HG03439 (cell line): ENCODE measurements at regions not wholly inside any gene's neighbourhood (a gene's known extent, or its start where the extent isn't known, plus 50 kb on each side); places are given as distances from the start of the nearest gene placed in this dataset.

Source experiments
- ATAC-seq: cut with Tn5 transposase; IDR thresholded peaks from one replicate; pipeline ENCODE4 v1.9.1; 2021; ENCODE audit warnings: mild to moderate bottlenecking, moderate library complexity; ENCODE audit not compliant: unreplicated experiment

- no peak for ATAC-seq
Measured at GRCh38 chr9:80070071-80070742, 498.4 kb downstream of the TLE4 start.

GRCh38 chr9:80066931-80067330, 495.2 kb downstream of the TLE4 start:
- ATAC-seq = no peak

- no peak for ATAC-seq
Measured at GRCh38 chr9:80062567-80062966, 490.8 kb downstream of the TLE4 start.

- no peak for ATAC-seq
Measured at GRCh38 chr9:80061940-80062339, 490.2 kb downstream of the TLE4 start.

- ATAC-seq = no peak
Measured at GRCh38 chr9:80061096-80061495, 489.3 kb downstream of the TLE4 start.

GRCh38 chr9:80059979-80060378, 488.2 kb downstream of the TLE4 start:
- no peak for ATAC-seq

- no peak for ATAC-seq
Measured at GRCh38 chr9:80059191-80059590, 487.4 kb downstream of the TLE4 start.

GRCh38 chr9:80052830-80053229, 481.1 kb downstream of the TLE4 start:
- ATAC-seq = no peak

GRCh38 chr9:80049096-80049782, 477.5 kb downstream of the TLE4 start:
- ATAC-seq = no peak

- no peak for ATAC-seq
Measured at GRCh38 chr9:80046481-80046880, 474.7 kb downstream of the TLE4 start.

- no peak for ATAC-seq
Measured at GRCh38 chr9:80041821-80042220, 470.1 kb downstream of the TLE4 start.

GRCh38 chr9:80040457-80040856, 468.7 kb downstream of the TLE4 start:
- no peak for ATAC-seq

- no peak for ATAC-seq
Measured at GRCh38 chr9:80030801-80031200, 459.0 kb downstream of the TLE4 start.

GRCh38 chr9:80028501-80028900, 456.7 kb downstream of the TLE4 start:
- no peak for ATAC-seq

- ATAC-seq = no peak
Measured at GRCh38 chr9:80025796-80026520, 454.2 kb downstream of the TLE4 start.

GRCh38 chr9:80025131-80025530, 453.4 kb downstream of the TLE4 start:
- ATAC-seq = no peak

- no peak for ATAC-seq
Measured at GRCh38 chr9:80020530-80020929, 448.8 kb downstream of the TLE4 start.

GRCh38 chr9:80020056-80020455, 448.3 kb downstream of the TLE4 start:
- ATAC-seq = no peak

GRCh38 chr9:80013891-80014290, 442.1 kb downstream of the TLE4 start:
- no peak for ATAC-seq

GRCh38 chr9:80012557-80013330, 441.0 kb downstream of the TLE4 start:
- ATAC-seq = no peak

- ATAC-seq = no peak
Measured at GRCh38 chr9:80009204-80009603, 437.4 kb downstream of the TLE4 start.
